Activated CD4-positive, alpha-beta T cell treated with anti-CD3 and anti-CD28 coated beads for 36 hours (primary cell): ENCODE measurements at regions not wholly inside any gene's neighbourhood (a gene's known extent, or its start where the extent isn't known, plus 50 kb on each side); places are given as distances from the start of the nearest gene placed in this dataset.

ENCODE experiments used
- ATAC-seq: fragments of 200-7000 bp; cut with Tn5 transposase; one replicate; pipeline ENCODE4 v1.10.0; 2021; ENCODE audit warnings: mild to moderate bottlenecking, moderate library complexity
- CTCF ChIA-PET: fragments of 350-600 bp; sonication (Branson Sonifier 250); formaldehyde crosslinking; loops from one replicate; lab custom pipeline; 2021; ENCODE audit warnings: antibody characterized with exemption; lab: Charles Lee
- POLR2A ChIA-PET: fragments of 350-600 bp; sonication (Branson Sonifier 250); formaldehyde crosslinking; loops from one replicate; lab custom pipeline; 2021; ENCODE audit warnings: antibody characterized with exemption, inconsistent platforms; lab: Charles Lee
- DNase-seq: peaks from one replicate; pipeline ENCODE4 v3.0.0-alpha.2; 2020
- H3K27ac Mint-ChIP-seq: one replicate; pipeline ENCODE4 v1.8.0; 2021; ENCODE audit warnings: mixed read lengths
- H3K27me3 Mint-ChIP-seq: one replicate; pipeline ENCODE4 v1.8.0; 2021; ENCODE audit warnings: mixed read lengths
- H3K36me3 Mint-ChIP-seq: one replicate; pipeline ENCODE4 v1.8.0; 2021; ENCODE audit warnings: low read depth, mixed read lengths
- H3K4me1 Mint-ChIP-seq: one replicate; pipeline ENCODE4 v1.8.0; 2021; ENCODE audit warnings: mixed read lengths
- H3K4me3 Mint-ChIP-seq: one replicate; pipeline ENCODE4 v1.8.0; 2021; ENCODE audit warnings: mild to moderate bottlenecking, moderate library complexity, mixed read lengths
- H3K9me3 Mint-ChIP-seq: one replicate; pipeline ENCODE4 v1.8.0; 2021; ENCODE audit warnings: low read depth, mixed read lengths
- intact Hi-C, 2 experiments: fragments of 100-400 bp; cut with DNase I in 1 of 2; cut with micrococcal nuclease in 1 of 2; formaldehyde crosslinking; loops; one replicate each; pipeline versions ENCODE4 v1.14.2 to v1.15.1; 2022 to 2024; cut with DNase I, micrococcal nuclease

GRCh38 chr10:130757821-130758489, 553.6 kb downstream of the TCERG1L start:
- CTCF ChIA-PET = no interaction called here
- intact Hi-C loops = no loop called here
- DNase-seq = no peak
- no peaks in the 10 kb centered on the region for H3K4me1 Mint-ChIP-seq
- H3K9me3 Mint-ChIP-seq = peaks cover 9% of the 10 kb centered on the region
- POLR2A ChIA-PET = no interaction called here
- no peaks in the 10 kb centered on the region for H3K36me3 Mint-ChIP-seq
- no peak overlapping the region for H3K4me3 Mint-ChIP-seq
- H3K27ac Mint-ChIP-seq = no peak overlapping the region
- no peaks in the 10 kb centered on the region for H3K27me3 Mint-ChIP-seq
- ATAC-seq = no peak

- H3K9me3 Mint-ChIP-seq = peaks cover 9% of the 10 kb centered on the region
- ChIA-PET CTCF (no interaction called here), POLR2A (no interaction called here)
- no peak overlapping the region for H3K27ac Mint-ChIP-seq
- H3K36me3 Mint-ChIP-seq = no peaks in the 10 kb centered on the region
- ATAC-seq = no peak
- no peak overlapping the region for H3K4me3 Mint-ChIP-seq
- no peaks in the 10 kb centered on the region for H3K27me3 Mint-ChIP-seq
- no peaks in the 10 kb centered on the region for H3K4me1 Mint-ChIP-seq
- intact Hi-C loops = no loop called here
- no peak for DNase-seq
These were observed 553.0 kb downstream of the TCERG1L start for GRCh38 chr10:130758529-130758928.

- H3K36me3 Mint-ChIP-seq = no peaks in the 10 kb centered on the region
- H3K27ac Mint-ChIP-seq = no peak overlapping the region
- ATAC-seq = no peak
- no peak for DNase-seq
- ChIA-PET POLR2A (no interaction called here), CTCF (no interaction called here)
- peaks cover 3% of the 10 kb centered on the region for H3K9me3 Mint-ChIP-seq
- no peaks in the 10 kb centered on the region for H3K4me1 Mint-ChIP-seq
- H3K4me3 Mint-ChIP-seq = no peak overlapping the region
- intact Hi-C loops = no loop called here
- H3K27me3 Mint-ChIP-seq = no peaks in the 10 kb centered on the region
These were observed 550.4 kb downstream of the TCERG1L start for GRCh38 chr10:130761032-130761575.

GRCh38 chr10:130761788-130762301, 549.7 kb downstream of the TCERG1L start:
- ChIA-PET CTCF (no interaction called here), POLR2A (no interaction called here)
- peaks cover 3% of the 10 kb centered on the region for H3K9me3 Mint-ChIP-seq
- DNase-seq (no peak), ATAC-seq (no peak)
- H3K4me1 Mint-ChIP-seq = no peaks in the 10 kb centered on the region
- no peak overlapping the region for H3K27ac Mint-ChIP-seq
- intact Hi-C loops = no loop called here
- no peaks in the 10 kb centered on the region for H3K27me3 Mint-ChIP-seq
- H3K36me3 Mint-ChIP-seq = no peaks in the 10 kb centered on the region
- no peak overlapping the region for H3K4me3 Mint-ChIP-seq

- CTCF ChIA-PET = no interaction called here
- DNase-seq = no peak
- intact Hi-C loops = no loop called here
- no peaks in the 10 kb centered on the region for H3K27me3 Mint-ChIP-seq
- POLR2A ChIA-PET = no interaction called here
- ATAC-seq = no peak
- peaks cover 3% of the 10 kb centered on the region for H3K9me3 Mint-ChIP-seq
- no peak overlapping the region for H3K27ac Mint-ChIP-seq
- H3K4me1 Mint-ChIP-seq = no peaks in the 10 kb centered on the region
- no peaks in the 10 kb centered on the region for H3K36me3 Mint-ChIP-seq
- H3K4me3 Mint-ChIP-seq = no peak overlapping the region
These were observed 549.0 kb downstream of the TCERG1L start for GRCh38 chr10:130762491-130762890.

GRCh38 chr10:130763071-130763470, 548.5 kb downstream of the TCERG1L start:
- DNase-seq (no peak), ATAC-seq (no peak)
- intact Hi-C loops = no loop called here
- Mint-ChIP-seq H3K27me3 (no peaks in the 10 kb centered on the region), H3K36me3 (no peaks in the 10 kb centered on the region), H3K9me3 (peaks cover 6% of the 10 kb centered on the region), H3K4me3 (no peak overlapping the region), H3K27ac (no peak overlapping the region), H3K4me1 (no peaks in the 10 kb centered on the region)
- POLR2A ChIA-PET = no interaction called here
- CTCF ChIA-PET = no interaction called here

GRCh38 chr10:130763491-130763890, 548.0 kb downstream of the TCERG1L start:
- Mint-ChIP-seq H3K27ac (no peak overlapping the region), H3K9me3 (peaks cover 10% of the 10 kb centered on the region), H3K36me3 (no peaks in the 10 kb centered on the region), H3K27me3 (no peaks in the 10 kb centered on the region), H3K4me1 (no peaks in the 10 kb centered on the region), H3K4me3 (no peak overlapping the region)
- intact Hi-C loops = no loop called here
- ChIA-PET CTCF (no interaction called here), POLR2A (no interaction called here)
- ATAC-seq (no peak), DNase-seq (no peak)

- CTCF ChIA-PET = no interaction called here
These were observed 546.9 kb downstream of the TCERG1L start for GRCh38 chr10:130764651-130765050.

GRCh38 chr10:130766071-130766470, 545.5 kb downstream of the TCERG1L start:
- ChIA-PET CTCF (no interaction called here), POLR2A (no interaction called here)
- no peak overlapping the region for H3K27ac Mint-ChIP-seq
- H3K36me3 Mint-ChIP-seq = no peaks in the 10 kb centered on the region
- no peak overlapping the region for H3K4me3 Mint-ChIP-seq
- no peaks in the 10 kb centered on the region for H3K4me1 Mint-ChIP-seq
- H3K9me3 Mint-ChIP-seq = peaks cover 10% of the 10 kb centered on the region
- DNase-seq (no peak), ATAC-seq (no peak)
- intact Hi-C loops = no loop called here
- H3K27me3 Mint-ChIP-seq = no peaks in the 10 kb centered on the region

More at GRCh38 chr10:130764651-130765050, 546.9 kb downstream of the TCERG1L start:
- H3K36me3 Mint-ChIP-seq = no peaks in the 10 kb centered on the region
- H3K4me3 Mint-ChIP-seq = no peak overlapping the region
- no peak for ATAC-seq
- DNase-seq = no peak
- POLR2A ChIA-PET = no interaction called here
- intact Hi-C loops = no loop called here
- H3K9me3 Mint-ChIP-seq = peaks cover 10% of the 10 kb centered on the region
- H3K27ac Mint-ChIP-seq = no peak overlapping the region
- no peaks in the 10 kb centered on the region for H3K4me1 Mint-ChIP-seq
- no peaks in the 10 kb centered on the region for H3K27me3 Mint-ChIP-seq

GRCh38 chr10:130767116-130767730, 544.3 kb downstream of the TCERG1L start:
- H3K9me3 Mint-ChIP-seq = peaks cover 10% of the 10 kb centered on the region
- H3K27me3 Mint-ChIP-seq = no peaks in the 10 kb centered on the region
- CTCF ChIA-PET = no interaction called here
- H3K36me3 Mint-ChIP-seq = no peaks in the 10 kb centered on the region
- no peak overlapping the region for H3K27ac Mint-ChIP-seq
- intact Hi-C loops = no loop called here
- POLR2A ChIA-PET = no interaction called here
- H3K4me3 Mint-ChIP-seq = no peak overlapping the region
- DNase-seq (no peak), ATAC-seq (no peak)
- H3K4me1 Mint-ChIP-seq = no peaks in the 10 kb centered on the region

GRCh38 chr10:130769146-130770017, 542.1 kb downstream of the TCERG1L start:
- ChIA-PET POLR2A (no interaction called here), CTCF (no interaction called here)
- H3K4me3 Mint-ChIP-seq = no peak overlapping the region
- no peaks in the 10 kb centered on the region for H3K36me3 Mint-ChIP-seq
- H3K4me1 Mint-ChIP-seq = no peaks in the 10 kb centered on the region
- ATAC-seq (no peak), DNase-seq (no peak)
- peaks cover 2% of the 10 kb centered on the region for H3K27me3 Mint-ChIP-seq
- H3K27ac Mint-ChIP-seq = no peak overlapping the region
- peaks cover 10% of the 10 kb centered on the region for H3K9me3 Mint-ChIP-seq
- intact Hi-C loops = no loop called here
